Large intestine (tissue), 3 donors: ENCODE measurements at regions not wholly inside any gene's neighbourhood (a gene's known extent, or its start where the extent isn't known, plus 50 kb on each side); places are given as distances from the start of the nearest gene placed in this dataset.

Experiments used
- DNase-seq, 2 donors: peaks; one replicate each; pipeline versions ENCODE4 v3.0.0 to v3.0.0-alpha.2; 2013
- H3K27ac ChIP-seq: one replicate; pipeline ENCODE4 v1.5.1; 2013; ENCODE audit warnings: low read length
- H3K27me3 ChIP-seq: 2 replicates; pipeline ENCODE4 v1.6.1; 2013; ENCODE audit warnings: low read length; ENCODE audit not compliant: control insufficient read depth, insufficient read depth
- H3K36me3 ChIP-seq: 2 replicates; pipeline ENCODE4 v1.6.1; 2013; ENCODE audit warnings: low read length; ENCODE audit not compliant: control insufficient read depth, insufficient read depth
- H3K4me1 ChIP-seq: one replicate; pipeline ENCODE4 v1.6.1; 2013; ENCODE audit warnings: low read length; ENCODE audit not compliant: control insufficient read depth, insufficient read depth
- H3K4me3 ChIP-seq: one replicate; pipeline ENCODE4 v1.5.1; 2013; ENCODE audit warnings: low read length
- H3K9me3 ChIP-seq: one replicate; pipeline ENCODE4 v1.6.1; 2013; ENCODE audit warnings: mild to moderate bottlenecking, low read depth, low read length, moderate library complexity; ENCODE audit not compliant: control insufficient read depth
- WGBS: methylation state at CpG from one replicate; pipeline ENCODE4 v1.1.5; 2013; ENCODE audit warnings: low lambda C conversion rate; ENCODE audit not compliant: insufficient coverage; 5-methylcytosine and 5-hydroxymethylcytosine counted together

- H3K27ac ChIP-seq: no peak overlapping the region
- H3K4me1 ChIP-seq: no peaks in the 10 kb centered on the region
- H3K9me3 ChIP-seq: no peaks in the 10 kb centered on the region
- no peak overlapping the region for H3K4me3 ChIP-seq
- no peaks in the 10 kb centered on the region for H3K36me3 ChIP-seq
- DNase-seq: no peak
- WGBS: 92% methylated on average over 2 of the region's 2 CpGs
- no peaks in the 10 kb centered on the region for H3K27me3 ChIP-seq
Observed at GRCh38 chr6:48713612-48714011, 602.6 kb upstream of the PTCHD4 start.

GRCh38 chr6:48706310-48706709 is 595.3 kb upstream of the PTCHD4 start:
- H3K4me1 ChIP-seq: no peaks in the 10 kb centered on the region
- H3K4me3 ChIP-seq: no peak overlapping the region
- H3K36me3 ChIP-seq: no peaks in the 10 kb centered on the region
- no peak for DNase-seq
- H3K27ac ChIP-seq: no peak overlapping the region
- peaks cover 4% of the 10 kb centered on the region for H3K9me3 ChIP-seq
- H3K27me3 ChIP-seq: no peaks in the 10 kb centered on the region

GRCh38 chr6:48701572-48701971 is 590.6 kb upstream of the PTCHD4 start:
- no peak for DNase-seq
- no peaks in the 10 kb centered on the region for H3K36me3 ChIP-seq
- no peak overlapping the region for H3K27ac ChIP-seq
- H3K27me3 ChIP-seq: no peaks in the 10 kb centered on the region
- no peak overlapping the region for H3K4me3 ChIP-seq
- WGBS: 83% methylated on average over 1 of the region's 15 CpGs
- peaks cover 4% of the 10 kb centered on the region for H3K9me3 ChIP-seq
- H3K4me1 ChIP-seq: no peaks in the 10 kb centered on the region

GRCh38 chr6:48695872-48696271 is 584.9 kb upstream of the PTCHD4 start:
- H3K36me3 ChIP-seq: no peaks in the 10 kb centered on the region
- no peak overlapping the region for H3K27ac ChIP-seq
- H3K9me3 ChIP-seq: peaks cover under 1% of the 10 kb centered on the region
- H3K4me1 ChIP-seq: no peaks in the 10 kb centered on the region
- H3K4me3 ChIP-seq: no peak overlapping the region
- WGBS: 70% methylated on average over 2 of the region's 3 CpGs
- no peak for DNase-seq
- no peaks in the 10 kb centered on the region for H3K27me3 ChIP-seq

GRCh38 chr6:48691420-48691819 is 580.4 kb upstream of the PTCHD4 start:
- peaks cover 14% of the 10 kb centered on the region for H3K9me3 ChIP-seq
- DNase-seq: no peak
- no peak overlapping the region for H3K27ac ChIP-seq
- no CpG with 5 or more reads among the region's 2 CpGs for WGBS
- H3K4me3 ChIP-seq: no peak overlapping the region
- no peaks in the 10 kb centered on the region for H3K36me3 ChIP-seq
- no peaks in the 10 kb centered on the region for H3K27me3 ChIP-seq
- H3K4me1 ChIP-seq: no peaks in the 10 kb centered on the region

GRCh38 chr6:48689498-48689897 is 578.5 kb upstream of the PTCHD4 start:
- Histone ChIP-seq H3K9me3 (peaks cover 14% of the 10 kb centered on the region), H3K36me3 (no peaks in the 10 kb centered on the region), H3K27ac (no peak overlapping the region), H3K4me3 (no peak overlapping the region), H3K4me1 (no peaks in the 10 kb centered on the region), H3K27me3 (no peaks in the 10 kb centered on the region)
- no peak for DNase-seq

DNA sequence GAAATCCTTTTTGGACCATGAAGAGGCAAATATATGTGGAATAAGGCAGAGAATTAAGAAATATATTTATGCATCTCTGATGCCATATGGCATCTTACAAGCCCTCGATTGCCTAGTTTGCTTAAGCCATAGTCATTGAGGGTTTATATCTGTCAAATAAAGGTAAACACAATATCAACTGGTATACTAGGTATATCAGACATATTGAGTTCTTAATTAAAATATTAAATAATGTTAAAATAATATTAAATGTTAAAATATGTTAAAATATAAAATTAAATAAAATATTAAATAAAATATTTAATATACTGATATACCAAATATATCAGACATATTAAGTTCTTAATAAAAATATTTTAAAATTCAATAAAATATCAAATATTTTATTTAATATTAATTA is 567.4 kb upstream of the PTCHD4 start:
- no peak overlapping the region for H3K4me3 ChIP-seq
- H3K27me3 ChIP-seq: no peaks in the 10 kb centered on the region
- WGBS: no CpG with 5 or more reads among the region's 1 CpG
- DNase-seq: no peak
- no peaks in the 10 kb centered on the region for H3K4me1 ChIP-seq
- H3K27ac ChIP-seq: no peak overlapping the region
- no peaks in the 10 kb centered on the region for H3K9me3 ChIP-seq
- no peaks in the 10 kb centered on the region for H3K36me3 ChIP-seq

- Histone ChIP-seq H3K27me3 (no peaks in the 10 kb centered on the region), H3K36me3 (no peaks in the 10 kb centered on the region), H3K9me3 (no peaks in the 10 kb centered on the region), H3K4me3 (no peak overlapping the region), H3K4me1 (no peaks in the 10 kb centered on the region), H3K27ac (no peak overlapping the region)
- no peak for DNase-seq
- no CpG with 5 or more reads among the region's 1 CpG for WGBS
Observed at GRCh38 chr6:48671505-48671904, 560.5 kb upstream of the PTCHD4 start.

DNA sequence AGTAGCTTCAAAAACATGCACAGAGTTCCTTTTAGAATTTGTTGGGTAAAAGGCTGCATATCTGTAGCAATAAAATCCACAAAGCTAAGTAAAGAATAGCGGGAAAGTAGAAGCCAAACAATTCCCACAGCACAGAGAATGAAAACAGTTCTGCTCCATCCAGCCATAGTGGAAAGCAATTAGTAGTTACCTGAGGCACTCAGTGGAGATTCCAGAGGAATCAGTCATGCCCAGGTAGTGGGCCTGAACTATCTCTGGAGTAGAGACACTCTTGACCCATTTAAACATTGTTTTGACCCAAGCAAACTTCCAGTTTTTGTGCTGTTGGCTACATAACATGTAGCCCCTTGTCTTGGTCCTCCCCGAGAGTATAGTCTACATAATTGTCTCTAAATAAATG is 559.5 kb upstream of the PTCHD4 start:
- no peak for DNase-seq
- no peaks in the 10 kb centered on the region for H3K27me3 ChIP-seq
- no CpG with 5 or more reads among the region's 2 CpGs for WGBS

DNA sequence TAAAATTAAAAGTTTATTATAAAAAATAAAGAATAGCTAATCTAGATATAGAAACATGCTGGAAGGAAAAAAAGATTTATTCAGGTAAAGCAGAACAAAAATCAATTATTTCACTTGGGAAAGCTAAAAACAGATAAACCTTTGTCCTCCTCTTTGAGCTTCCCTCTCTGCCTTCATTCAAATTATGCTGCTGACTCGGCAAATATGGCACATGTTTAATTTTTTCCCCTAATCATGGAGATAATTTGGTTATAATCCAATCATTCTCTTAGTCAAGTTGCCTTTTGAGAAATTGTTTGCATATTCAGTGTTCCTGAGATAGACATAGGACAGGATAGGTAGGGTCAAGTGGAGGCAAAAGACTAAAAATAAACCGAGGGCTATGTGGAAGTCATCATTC is 556.8 kb upstream of the PTCHD4 start:
- Histone ChIP-seq H3K4me1 (no peaks in the 10 kb centered on the region), H3K27me3 (no peaks in the 10 kb centered on the region), H3K36me3 (no peaks in the 10 kb centered on the region), H3K9me3 (no peaks in the 10 kb centered on the region), H3K27ac (no peak overlapping the region), H3K4me3 (no peak overlapping the region)
- WGBS: 90% methylated on average over 2 of the region's 2 CpGs
- DNase-seq: no peak

More for the DNA sequence above, 559.5 kb upstream of the PTCHD4 start:
- Histone ChIP-seq H3K9me3 (no peaks in the 10 kb centered on the region), H3K4me3 (no peak overlapping the region), H3K36me3 (no peaks in the 10 kb centered on the region), H3K4me1 (no peaks in the 10 kb centered on the region), H3K27ac (no peak overlapping the region)

GRCh38 chr6:48664826-48665225 is 553.8 kb upstream of the PTCHD4 start:
- Histone ChIP-seq H3K36me3 (no peaks in the 10 kb centered on the region), H3K4me1 (no peaks in the 10 kb centered on the region), H3K27ac (no peak overlapping the region), H3K9me3 (no peaks in the 10 kb centered on the region), H3K27me3 (no peaks in the 10 kb centered on the region), H3K4me3 (no peak overlapping the region)
- DNase-seq: no peak
- WGBS: no CpG with 5 or more reads among the region's 3 CpGs
